WTC11 (cell line): ENCODE measurements at regions not wholly inside any gene's neighbourhood (a gene's known extent, or its start where the extent isn't known, plus 50 kb on each side); places are given as distances from the start of the nearest gene placed in this dataset.

Experiments
- ATAC-seq: fragments of 200-7000 bp; cut with Tn5 transposase; 2 replicates; pipeline ENCODE4 v1.10.0; 2021; ENCODE audit warnings: mild to moderate bottlenecking, moderate library complexity
- CTCF ChIA-PET: fragments of 300-600 bp; sonication (Branson Sonifier 250); formaldehyde crosslinking; loops from one replicate; lab custom pipeline; 2021; ENCODE audit warnings: antibody characterized with exemption; lab: Charles Lee
- POLR2A ChIA-PET: fragments of 350-600 bp; sonication (Branson Sonifier 250); formaldehyde crosslinking; loops from one replicate; lab custom pipeline; 2021; ENCODE audit warnings: antibody characterized with exemption; lab: Charles Lee
- DNase-seq: peaks from one replicate; pipeline ENCODE4 v3.0.0; 2021; ENCODE audit warnings: low spot score
- H3K27ac Mint-ChIP-seq: 2 replicates; pipeline ENCODE4 v1.8.0; 2021; ENCODE audit warnings: mixed read lengths
- H3K27me3 Mint-ChIP-seq: 2 replicates; pipeline ENCODE4 v1.8.0; 2021; ENCODE audit warnings: low read depth, mild to moderate bottlenecking, moderate library complexity, mixed read lengths
- H3K36me3 Mint-ChIP-seq: 2 replicates; pipeline ENCODE4 v1.8.0; 2021; ENCODE audit warnings: mixed read lengths
- H3K4me1 Mint-ChIP-seq: 2 replicates; pipeline ENCODE4 v1.8.0; 2022; ENCODE audit warnings: mixed read lengths
- H3K4me3 Mint-ChIP-seq: 2 replicates; pipeline ENCODE4 v1.8.0; 2021; ENCODE audit warnings: mild to moderate bottlenecking, moderate library complexity, mixed read lengths
- H3K9me3 Mint-ChIP-seq: 2 replicates; pipeline ENCODE4 v1.8.0; 2021; ENCODE audit warnings: mixed read lengths
- GABPB1 ChIP-seq: sonication (generic); formaldehyde crosslinking; IDR thresholded peaks from 2 replicates; pipeline ENCODE4 v1.8.1; 2023; ENCODE audit warnings: mild to moderate bottlenecking, missing genetic modification reagents
- GTF2I ChIP-seq: fragments of 250-450 bp; sonication (Bioruptor Pico); conservative IDR thresholded peaks from 2 replicates; pipeline ENCODE4 v1.4.0; 2021; ENCODE audit warnings: mild to moderate bottlenecking
- JAZF1 ChIP-seq: fragments of 250-450 bp; sonication (Bioruptor Pico); IDR thresholded peaks from 2 replicates; pipeline ENCODE4 v1.9.0; 2021; ENCODE audit warnings: moderate library complexity, mild to moderate bottlenecking, inconsistent platforms
- NFATC4 ChIP-seq: fragments of 250-450 bp; sonication (Bioruptor Pico); IDR thresholded peaks from 2 replicates; pipeline ENCODE4 v1.9.0; 2021; ENCODE audit warnings: mild to moderate bottlenecking
- NR2C2 ChIP-seq: sonication (generic); formaldehyde crosslinking; IDR thresholded peaks from 2 replicates; pipeline ENCODE4 v1.8.0; 2022; ENCODE audit warnings: mild to moderate bottlenecking, missing genetic modification reagents
- RELA ChIP-seq: sonication (generic); formaldehyde crosslinking; IDR thresholded peaks from 2 replicates; pipeline ENCODE4 v1.8.1; 2022; ENCODE audit warnings: missing genetic modification reagents, mild to moderate bottlenecking, borderline replicate concordance
- RORB ChIP-seq: fragments of 250-450 bp; sonication (Bioruptor Pico); IDR thresholded peaks from 2 replicates; pipeline ENCODE4 v1.9.0; 2021; ENCODE audit warnings: mild to moderate bottlenecking
- SMAD3 ChIP-seq: sonication (generic); formaldehyde crosslinking; IDR thresholded peaks from 2 replicates; pipeline ENCODE4 v1.8.0; 2022; ENCODE audit warnings: missing genetic modification reagents, mild to moderate bottlenecking, borderline replicate concordance
- ZNF671 ChIP-seq: fragments of 250-450 bp; sonication (Bioruptor Pico); IDR thresholded peaks from 2 replicates; pipeline ENCODE4 v1.8.0; 2021; ENCODE audit warnings: mild to moderate bottlenecking
- TF ChIP-seq, protein P1 (sequence below): sonication (generic); formaldehyde crosslinking; IDR thresholded peaks from 2 replicates; pipeline ENCODE4 v1.8.1; 2022; ENCODE audit warnings: low read depth, missing genetic modification reagents, borderline replicate concordance
- TF ChIP-seq, protein P2 (sequence below): fragments of 250-450 bp; sonication (Bioruptor Pico); conservative IDR thresholded peaks from 2 replicates; pipeline ENCODE4 v1.9.0; 2021; ENCODE audit warnings: mild to moderate bottlenecking
- TF ChIP-seq, protein P3 (sequence below): sonication (generic); formaldehyde crosslinking; conservative IDR thresholded peaks from 2 replicates; pipeline ENCODE4 v1.8.1; 2023; ENCODE audit warnings: mild to moderate bottlenecking, low read depth, missing genetic modification reagents, moderate library complexity
- TF ChIP-seq, protein P4 (sequence below): fragments of 250-450 bp; sonication (Bioruptor Pico); IDR thresholded peaks from 2 replicates; pipeline ENCODE4 v1.9.0; 2021; ENCODE audit warnings: mild to moderate bottlenecking, borderline replicate concordance
- TF ChIP-seq, protein P5 (sequence below): sonication (generic); formaldehyde crosslinking; IDR thresholded peaks from 2 replicates; pipeline ENCODE4 v1.8.1; 2023; ENCODE audit warnings: mild to moderate bottlenecking, missing genetic modification reagents

DNA sequence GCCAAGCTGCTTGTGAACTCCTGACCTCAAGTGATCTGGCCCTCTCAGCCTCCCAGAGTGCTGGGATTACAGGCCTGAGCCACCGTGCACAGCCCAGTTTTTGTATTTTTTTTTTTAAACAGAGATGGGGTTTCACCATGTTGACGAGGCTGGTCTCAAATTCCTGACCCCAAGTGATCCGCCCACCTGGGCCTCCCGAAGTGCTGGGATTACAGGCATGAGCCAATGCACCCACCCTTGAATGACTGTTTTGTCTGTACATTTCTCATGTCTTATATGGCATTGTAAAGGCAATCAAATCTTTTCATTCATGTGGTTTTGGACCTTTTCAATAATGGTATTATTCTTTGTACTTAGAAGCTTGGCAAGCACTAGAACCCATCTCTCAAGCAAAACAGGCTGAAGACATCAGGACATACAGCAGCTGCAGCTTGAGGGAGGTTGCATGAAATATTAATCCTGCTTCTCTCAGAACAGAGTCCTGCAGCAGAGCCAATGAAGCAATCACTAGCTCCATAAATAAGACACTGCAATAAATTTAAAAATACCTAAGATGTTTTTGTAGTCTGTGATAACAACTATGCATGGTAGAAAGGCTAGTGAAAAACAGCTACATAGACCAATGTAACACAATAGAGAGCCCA, 209.9 kb downstream of the TUBA3C start:
- TF ChIP-seq RORB, result no peak
- TF ChIP-seq, protein P1, sequence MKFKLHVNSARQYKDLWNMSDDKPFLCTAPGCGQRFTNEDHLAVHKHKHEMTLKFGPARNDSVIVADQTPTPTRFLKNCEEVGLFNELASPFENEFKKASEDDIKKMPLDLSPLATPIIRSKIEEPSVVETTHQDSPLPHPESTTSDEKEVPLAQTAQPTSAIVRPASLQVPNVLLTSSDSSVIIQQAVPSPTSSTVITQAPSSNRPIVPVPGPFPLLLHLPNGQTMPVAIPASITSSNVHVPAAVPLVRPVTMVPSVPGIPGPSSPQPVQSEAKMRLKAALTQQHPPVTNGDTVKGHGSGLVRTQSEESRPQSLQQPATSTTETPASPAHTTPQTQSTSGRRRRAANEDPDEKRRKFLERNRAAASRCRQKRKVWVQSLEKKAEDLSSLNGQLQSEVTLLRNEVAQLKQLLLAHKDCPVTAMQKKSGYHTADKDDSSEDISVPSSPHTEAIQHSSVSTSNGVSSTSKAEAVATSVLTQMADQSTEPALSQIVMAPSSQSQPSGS (CRISPR knock-in tag), result no peak
- TF ChIP-seq JAZF1, result no peak
- TF ChIP-seq NR2C2, result no peak
- TF ChIP-seq, protein P2, sequence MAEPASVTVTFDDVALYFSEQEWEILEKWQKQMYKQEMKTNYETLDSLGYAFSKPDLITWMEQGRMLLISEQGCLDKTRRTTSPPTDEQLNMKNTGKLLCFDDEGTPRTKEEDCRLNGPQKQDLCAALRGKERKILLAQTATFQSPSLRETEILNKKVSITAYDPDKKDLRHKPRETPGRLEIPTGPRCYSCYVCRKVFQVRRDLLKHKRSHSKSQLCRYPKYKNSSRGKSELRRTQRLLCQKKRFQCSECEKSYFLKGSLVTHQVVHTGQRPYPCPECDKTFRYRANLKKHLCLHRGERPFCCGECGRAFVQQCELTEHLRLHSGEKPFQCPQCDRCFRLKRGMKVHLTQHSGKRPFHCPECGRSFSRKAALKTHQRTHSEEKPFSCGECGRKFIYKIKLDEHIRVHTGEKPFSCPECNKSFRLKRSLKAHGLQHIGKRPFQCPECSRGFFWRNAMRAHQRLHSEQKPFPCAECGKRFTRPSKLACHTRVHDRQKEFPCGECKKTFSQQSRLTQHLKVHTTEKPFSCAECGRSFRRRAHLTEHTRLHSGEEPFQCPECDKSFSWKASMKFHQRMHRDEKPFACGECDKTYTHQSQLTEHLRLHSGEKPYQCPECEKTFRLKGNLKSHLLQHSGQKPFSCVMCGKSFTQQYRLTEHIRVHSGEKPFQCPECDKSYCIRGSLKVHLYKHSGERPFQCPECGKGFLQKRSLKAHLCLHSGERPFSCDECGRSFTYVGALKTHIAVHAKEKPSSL (CRISPR knock-in tag), result no peak
- TF ChIP-seq, protein P3, sequence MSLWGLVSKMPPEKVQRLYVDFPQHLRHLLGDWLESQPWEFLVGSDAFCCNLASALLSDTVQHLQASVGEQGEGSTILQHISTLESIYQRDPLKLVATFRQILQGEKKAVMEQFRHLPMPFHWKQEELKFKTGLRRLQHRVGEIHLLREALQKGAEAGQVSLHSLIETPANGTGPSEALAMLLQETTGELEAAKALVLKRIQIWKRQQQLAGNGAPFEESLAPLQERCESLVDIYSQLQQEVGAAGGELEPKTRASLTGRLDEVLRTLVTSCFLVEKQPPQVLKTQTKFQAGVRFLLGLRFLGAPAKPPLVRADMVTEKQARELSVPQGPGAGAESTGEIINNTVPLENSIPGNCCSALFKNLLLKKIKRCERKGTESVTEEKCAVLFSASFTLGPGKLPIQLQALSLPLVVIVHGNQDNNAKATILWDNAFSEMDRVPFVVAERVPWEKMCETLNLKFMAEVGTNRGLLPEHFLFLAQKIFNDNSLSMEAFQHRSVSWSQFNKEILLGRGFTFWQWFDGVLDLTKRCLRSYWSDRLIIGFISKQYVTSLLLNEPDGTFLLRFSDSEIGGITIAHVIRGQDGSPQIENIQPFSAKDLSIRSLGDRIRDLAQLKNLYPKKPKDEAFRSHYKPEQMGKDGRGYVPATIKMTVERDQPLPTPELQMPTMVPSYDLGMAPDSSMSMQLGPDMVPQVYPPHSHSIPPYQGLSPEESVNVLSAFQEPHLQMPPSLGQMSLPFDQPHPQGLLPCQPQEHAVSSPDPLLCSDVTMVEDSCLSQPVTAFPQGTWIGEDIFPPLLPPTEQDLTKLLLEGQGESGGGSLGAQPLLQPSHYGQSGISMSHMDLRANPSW, result no peak
- TF ChIP-seq GTF2I (CRISPR knock-in tag), result no peak
- no peak for TF ChIP-seq GABPB1 (CRISPR knock-in tag)
- no peak for TF ChIP-seq ZNF671
- TF ChIP-seq, protein P4, sequence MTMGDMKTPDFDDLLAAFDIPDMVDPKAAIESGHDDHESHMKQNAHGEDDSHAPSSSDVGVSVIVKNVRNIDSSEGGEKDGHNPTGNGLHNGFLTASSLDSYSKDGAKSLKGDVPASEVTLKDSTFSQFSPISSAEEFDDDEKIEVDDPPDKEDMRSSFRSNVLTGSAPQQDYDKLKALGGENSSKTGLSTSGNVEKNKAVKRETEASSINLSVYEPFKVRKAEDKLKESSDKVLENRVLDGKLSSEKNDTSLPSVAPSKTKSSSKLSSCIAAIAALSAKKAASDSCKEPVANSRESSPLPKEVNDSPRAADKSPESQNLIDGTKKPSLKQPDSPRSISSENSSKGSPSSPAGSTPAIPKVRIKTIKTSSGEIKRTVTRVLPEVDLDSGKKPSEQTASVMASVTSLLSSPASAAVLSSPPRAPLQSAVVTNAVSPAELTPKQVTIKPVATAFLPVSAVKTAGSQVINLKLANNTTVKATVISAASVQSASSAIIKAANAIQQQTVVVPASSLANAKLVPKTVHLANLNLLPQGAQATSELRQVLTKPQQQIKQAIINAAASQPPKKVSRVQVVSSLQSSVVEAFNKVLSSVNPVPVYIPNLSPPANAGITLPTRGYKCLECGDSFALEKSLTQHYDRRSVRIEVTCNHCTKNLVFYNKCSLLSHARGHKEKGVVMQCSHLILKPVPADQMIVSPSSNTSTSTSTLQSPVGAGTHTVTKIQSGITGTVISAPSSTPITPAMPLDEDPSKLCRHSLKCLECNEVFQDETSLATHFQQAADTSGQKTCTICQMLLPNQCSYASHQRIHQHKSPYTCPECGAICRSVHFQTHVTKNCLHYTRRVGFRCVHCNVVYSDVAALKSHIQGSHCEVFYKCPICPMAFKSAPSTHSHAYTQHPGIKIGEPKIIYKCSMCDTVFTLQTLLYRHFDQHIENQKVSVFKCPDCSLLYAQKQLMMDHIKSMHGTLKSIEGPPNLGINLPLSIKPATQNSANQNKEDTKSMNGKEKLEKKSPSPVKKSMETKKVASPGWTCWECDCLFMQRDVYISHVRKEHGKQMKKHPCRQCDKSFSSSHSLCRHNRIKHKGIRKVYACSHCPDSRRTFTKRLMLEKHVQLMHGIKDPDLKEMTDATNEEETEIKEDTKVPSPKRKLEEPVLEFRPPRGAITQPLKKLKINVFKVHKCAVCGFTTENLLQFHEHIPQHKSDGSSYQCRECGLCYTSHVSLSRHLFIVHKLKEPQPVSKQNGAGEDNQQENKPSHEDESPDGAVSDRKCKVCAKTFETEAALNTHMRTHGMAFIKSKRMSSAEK, result no peak
- no peak for TF ChIP-seq RELA (CRISPR knock-in tag)
- TF ChIP-seq NFATC4 (CRISPR knock-in tag), result no peak
- no peak for TF ChIP-seq SMAD3
- TF ChIP-seq, protein P5, sequence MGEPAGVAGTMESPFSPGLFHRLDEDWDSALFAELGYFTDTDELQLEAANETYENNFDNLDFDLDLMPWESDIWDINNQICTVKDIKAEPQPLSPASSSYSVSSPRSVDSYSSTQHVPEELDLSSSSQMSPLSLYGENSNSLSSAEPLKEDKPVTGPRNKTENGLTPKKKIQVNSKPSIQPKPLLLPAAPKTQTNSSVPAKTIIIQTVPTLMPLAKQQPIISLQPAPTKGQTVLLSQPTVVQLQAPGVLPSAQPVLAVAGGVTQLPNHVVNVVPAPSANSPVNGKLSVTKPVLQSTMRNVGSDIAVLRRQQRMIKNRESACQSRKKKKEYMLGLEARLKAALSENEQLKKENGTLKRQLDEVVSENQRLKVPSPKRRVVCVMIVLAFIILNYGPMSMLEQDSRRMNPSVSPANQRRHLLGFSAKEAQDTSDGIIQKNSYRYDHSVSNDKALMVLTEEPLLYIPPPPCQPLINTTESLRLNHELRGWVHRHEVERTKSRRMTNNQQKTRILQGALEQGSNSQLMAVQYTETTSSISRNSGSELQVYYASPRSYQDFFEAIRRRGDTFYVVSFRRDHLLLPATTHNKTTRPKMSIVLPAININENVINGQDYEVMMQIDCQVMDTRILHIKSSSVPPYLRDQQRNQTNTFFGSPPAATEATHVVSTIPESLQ (CRISPR knock-in tag), result no peak
- CTCF ChIA-PET, result no interaction called here
- POLR2A ChIA-PET, result no interaction called here

More for the DNA sequence above, 209.9 kb downstream of the TUBA3C start:
- no peak for DNase-seq
- H3K36me3 Mint-ChIP-seq, result peaks cover 72% of the 10 kb centered on the region
- H3K27me3 Mint-ChIP-seq, result no peaks in the 10 kb centered on the region; the same call in none of the 2 replicates
- H3K4me3 Mint-ChIP-seq, result no peak overlapping the region
- H3K4me1 Mint-ChIP-seq, result no peaks in the 10 kb centered on the region
- H3K9me3 Mint-ChIP-seq, result peaks cover 86% of the 10 kb centered on the region
- ATAC-seq, result no peak
- H3K27ac Mint-ChIP-seq, result no peak overlapping the region
